Fibroblast of skin of right biceps (primary cell): ENCODE measurements at regions not wholly inside any gene's neighbourhood (a gene's known extent, or its start where the extent isn't known, plus 50 kb on each side); places are given as distances from the start of the nearest gene placed in this dataset.
"Not testable (repeated sequence)": the region's sequence is repeated elsewhere in the genome, so short reads cannot be mapped to it uniquely, and the experiment has no call there.

ENCODE experiments used
- DNase-seq: peaks from one replicate; pipeline ENCODE4 v3.0.0-alpha.2; 2013

- DNase-seq = no peak
Measured at GRCh38 chr12:38384816-38385378, 68.3 kb downstream of the ALG10B start.

DNA sequence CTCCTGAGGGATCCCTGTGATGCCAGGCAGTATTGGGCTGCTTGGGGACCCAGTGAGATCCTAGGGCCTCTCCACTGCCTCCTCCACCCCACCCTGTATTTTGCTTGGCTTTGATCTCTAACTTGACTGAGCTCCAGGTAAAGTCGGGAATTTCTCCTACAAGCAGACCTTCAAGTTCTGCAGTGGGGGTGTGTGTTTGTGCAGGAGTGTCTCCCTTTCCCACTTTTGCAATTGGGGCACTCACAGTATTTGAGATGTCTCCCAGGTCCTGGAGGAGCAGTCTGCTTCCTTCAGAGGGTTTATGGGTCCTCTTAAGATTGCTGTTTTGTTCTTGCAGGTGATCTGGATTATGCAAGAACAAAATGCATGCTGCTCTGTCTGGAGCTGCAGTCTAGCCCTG lies 68.9 kb downstream of the ALG10B start:
- DNase-seq = no peak

DNA sequence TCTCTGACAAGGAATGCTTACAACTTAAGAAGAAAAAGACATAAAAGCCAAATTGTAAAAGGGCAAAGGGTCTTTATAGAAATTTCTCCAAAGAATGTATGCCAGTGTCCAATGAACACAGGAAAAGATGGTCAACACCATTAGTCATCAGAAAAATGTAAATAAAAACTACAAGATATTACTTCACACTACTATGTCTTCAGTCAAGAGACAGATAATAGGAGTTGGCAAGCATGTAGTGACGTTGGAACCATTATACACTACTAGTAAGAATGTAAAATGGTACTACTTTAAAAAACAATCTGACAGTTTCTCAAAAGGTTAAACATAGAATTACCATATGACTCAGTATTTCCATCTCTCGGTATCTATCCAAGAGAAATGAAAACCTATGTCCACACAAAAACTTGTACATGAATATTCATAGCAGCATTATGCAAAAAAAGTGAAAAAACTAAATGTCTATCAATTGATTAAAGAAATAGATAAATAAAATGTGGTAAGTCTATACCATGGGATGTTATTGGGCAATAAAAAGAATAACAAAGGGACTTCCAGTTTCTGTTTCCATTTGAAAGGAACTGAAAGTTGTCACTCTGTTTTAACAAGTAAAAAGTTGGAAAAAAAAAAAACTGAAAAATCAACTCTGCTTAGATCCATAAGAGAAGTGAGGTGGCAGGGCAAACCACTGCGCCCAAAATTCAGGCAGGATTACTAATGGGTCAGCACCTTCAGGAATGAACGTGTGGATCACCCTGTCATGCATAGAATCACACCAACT lies 69.8 kb downstream of the ALG10B start:
- DNase-seq = no peak

- no peak for DNase-seq
Measured at GRCh38 chr12:38389614-38390013, 73.0 kb downstream of the ALG10B start.

DNA sequence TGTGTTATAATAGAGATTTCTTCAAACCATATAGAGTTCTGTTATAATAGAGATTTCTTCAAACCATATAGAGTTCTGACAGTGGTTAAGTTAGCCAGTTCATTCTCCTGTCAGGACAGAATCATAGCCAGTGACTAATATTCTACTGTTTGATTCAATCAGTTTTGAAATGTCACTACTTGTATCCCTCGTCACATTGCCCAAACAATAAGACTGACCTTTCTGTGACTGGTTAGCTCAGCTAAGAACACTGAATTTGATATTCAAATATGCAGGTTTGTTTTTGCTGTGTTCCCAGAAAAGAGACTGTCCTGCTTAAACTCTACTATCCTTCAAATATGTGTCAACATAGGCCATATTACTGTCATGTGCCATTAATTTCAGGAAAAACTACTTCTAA lies 74.4 kb downstream of the ALG10B start:
- DNase-seq = no peak

DNA sequence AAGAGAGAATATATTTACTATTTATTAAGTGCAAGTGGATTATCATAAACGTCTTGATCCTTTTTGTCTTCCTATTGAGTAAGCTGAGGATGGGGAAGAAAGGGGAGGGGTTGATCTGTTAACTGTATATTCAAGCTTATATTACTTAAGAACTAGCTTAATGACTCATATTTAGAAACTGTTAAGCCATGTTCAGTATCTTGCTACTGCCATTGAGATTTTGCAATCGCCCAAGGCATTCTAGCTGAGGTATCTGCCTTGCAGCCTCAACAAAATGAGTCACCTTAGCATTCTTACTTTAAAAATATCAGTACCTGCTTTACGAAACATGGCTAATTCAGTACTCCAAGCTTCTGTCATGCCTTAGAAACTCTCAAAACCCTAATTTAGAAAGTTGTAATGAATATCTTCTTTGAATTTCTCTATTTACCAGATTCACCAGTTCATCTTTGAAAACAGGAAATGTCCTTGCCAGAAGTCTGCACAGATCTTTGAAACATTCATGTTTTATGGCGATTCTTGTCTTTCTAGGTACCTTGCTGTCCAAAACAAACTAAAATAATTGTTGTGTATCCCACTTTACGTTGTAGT lies 76.1 kb downstream of the ALG10B start:
- no peak for DNase-seq

DNA sequence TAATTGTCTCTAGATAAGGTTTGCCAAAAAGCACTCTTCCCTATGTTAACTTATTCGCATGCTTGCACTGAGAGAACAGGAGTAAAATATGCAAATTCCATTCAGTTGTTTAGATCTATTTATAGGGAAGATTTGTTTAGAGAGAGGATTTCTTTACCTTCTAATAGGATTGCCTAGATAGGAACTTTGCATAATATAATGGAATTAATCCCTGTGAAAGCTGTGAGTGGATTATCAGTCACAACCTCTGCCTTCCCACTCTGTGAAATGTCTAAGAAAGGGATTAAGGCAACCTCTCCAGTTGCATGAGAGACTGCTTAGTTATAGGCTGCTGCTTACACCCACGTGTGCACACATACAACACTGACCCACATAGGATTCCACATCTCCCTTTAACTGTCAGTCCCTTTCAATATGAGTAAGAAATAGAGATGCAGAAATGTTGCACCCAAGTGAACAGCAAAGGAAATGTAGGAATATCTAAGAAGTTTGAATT lies 83.2 kb downstream of the ALG10B start:
- no peak for DNase-seq

- DNase-seq = no peak
Measured at GRCh38 chr12:38402811-38403210, 86.2 kb downstream of the ALG10B start.

DNA sequence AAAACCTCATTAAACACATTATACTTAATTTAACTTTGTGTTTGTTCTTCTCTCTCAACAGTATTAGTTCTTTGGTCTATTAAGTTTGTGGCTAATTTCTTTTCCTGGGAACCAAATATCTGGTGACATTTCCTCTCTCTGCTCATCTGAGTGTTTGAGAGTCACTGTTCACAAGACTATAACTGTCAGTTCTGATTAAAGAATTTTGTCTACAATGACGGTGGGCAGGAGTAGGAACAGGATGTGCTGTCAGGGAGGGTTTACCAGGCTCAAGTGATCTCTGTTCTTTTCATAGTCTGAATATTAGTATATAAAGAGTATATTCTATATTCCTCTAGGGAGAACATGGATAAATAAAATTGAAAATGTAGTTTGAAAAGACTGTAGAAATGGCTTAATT lies 92.9 kb downstream of the ALG10B start:
- DNase-seq = no peak

- DNase-seq = no peak
Measured at GRCh38 chr12:38411426-38411825, 94.9 kb downstream of the ALG10B start.

- DNase-seq = no peak
Measured at GRCh38 chr12:38411946-38412345, 95.4 kb downstream of the ALG10B start.

DNA sequence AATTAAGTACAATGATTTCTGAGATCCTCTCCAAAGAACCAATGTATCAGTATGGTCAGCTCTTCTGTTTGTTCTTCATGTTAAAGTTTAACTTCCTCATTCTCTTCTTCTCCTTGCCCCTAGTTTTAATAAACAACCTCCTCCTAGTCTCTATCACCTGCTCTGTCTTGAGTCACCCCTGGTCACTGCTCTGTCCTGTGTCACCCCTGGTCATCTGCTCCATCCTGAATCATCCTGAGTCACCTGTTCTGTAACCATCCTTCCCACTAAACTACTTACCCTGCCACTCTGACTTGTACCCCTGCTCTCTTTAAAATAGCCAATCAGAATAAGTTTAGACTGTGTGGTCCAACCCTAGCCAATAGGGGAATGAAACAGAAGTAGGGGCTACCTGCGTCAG lies 100.5 kb downstream of the ALG10B start:
- no peak for DNase-seq

GRCh38 chr12:38424436-38424835 lies 107.9 kb downstream of the ALG10B start:
- DNase-seq = no peak

GRCh38 chr12:38427442-38427841 lies 110.9 kb downstream of the ALG10B start:
- no peak for DNase-seq

DNA sequence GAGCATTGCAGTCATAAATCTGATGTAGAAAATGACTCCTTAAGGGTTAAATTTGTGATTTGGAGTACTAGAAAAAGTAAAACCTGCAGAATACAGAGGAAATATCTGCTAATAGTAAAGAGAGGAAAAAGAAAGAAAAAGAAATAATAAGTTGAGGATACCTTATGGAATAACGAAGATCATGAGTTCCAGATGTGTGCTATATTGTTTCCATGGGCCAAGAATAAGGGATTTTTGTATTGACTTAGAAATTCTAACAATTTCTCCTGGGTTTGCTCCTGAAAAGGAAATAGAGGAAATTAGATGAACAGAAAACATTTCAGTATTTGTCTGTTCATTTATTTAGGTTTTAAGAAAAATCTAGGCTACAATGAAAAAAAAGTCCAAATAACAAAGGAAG lies 115.3 kb downstream of the ALG10B start:
- no peak for DNase-seq

DNA sequence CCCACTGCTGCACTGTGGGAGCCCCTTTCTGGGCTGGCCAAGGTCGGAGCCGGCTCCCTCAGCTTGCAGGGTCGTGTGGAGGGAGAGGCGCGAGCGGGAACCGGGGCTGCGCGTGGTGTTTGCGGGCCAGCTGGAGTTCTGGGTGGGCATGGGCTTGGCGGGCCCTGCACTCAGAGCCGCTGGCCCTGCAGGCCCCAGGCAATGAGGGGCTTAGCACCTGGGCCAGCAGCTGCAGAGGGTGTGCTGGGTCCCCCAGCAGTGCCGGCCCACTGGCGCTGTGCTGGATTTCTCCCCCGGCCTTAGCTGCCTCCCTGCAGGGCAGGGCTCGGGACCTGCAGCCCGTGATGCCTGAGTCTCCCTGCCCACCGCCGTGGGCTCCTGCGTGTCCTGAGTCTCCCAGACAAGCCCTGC lies 125.3 kb downstream of the ALG10B start:
- DNase-seq = not testable (repeated sequence)

DNA sequence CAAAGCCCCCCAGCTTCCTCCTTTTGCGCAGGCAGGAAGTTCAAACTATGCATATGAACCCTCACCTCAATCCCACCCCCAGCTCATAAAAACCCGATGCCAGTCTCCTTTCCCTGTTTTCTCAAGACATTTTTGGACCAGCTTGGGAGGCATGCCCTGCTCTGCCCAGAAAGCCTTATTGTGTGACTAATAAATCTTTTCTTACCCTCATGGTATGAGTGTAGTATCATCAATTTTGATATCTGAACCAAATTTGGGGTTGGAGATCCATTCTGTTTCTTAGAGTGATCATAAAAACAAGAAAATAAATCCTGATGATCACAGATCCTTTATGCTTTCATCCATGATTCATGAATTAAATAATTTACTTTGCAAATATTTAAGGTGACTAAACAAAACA lies 128.5 kb downstream of the ALG10B start:
- DNase-seq = no peak

DNA sequence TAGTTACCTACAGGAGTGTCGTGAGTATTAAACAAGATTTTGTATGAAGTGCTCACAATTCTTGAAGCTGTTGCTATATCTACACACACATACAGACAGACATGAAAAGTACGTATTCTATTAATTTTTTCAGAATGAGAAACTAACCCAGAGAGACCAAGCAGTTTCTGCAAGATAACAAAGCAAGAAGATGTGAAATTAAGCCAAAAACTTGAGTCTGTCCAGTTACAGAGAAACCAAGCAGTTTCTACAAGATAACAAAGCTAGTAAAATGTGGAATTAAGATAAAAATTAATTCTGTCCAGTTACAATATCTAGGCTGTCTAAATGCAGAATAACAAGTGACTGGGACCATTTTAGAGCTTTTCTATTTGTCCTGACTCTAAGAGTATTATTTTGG lies 132.4 kb downstream of the ALG10B start:
- no peak for DNase-seq

DNA sequence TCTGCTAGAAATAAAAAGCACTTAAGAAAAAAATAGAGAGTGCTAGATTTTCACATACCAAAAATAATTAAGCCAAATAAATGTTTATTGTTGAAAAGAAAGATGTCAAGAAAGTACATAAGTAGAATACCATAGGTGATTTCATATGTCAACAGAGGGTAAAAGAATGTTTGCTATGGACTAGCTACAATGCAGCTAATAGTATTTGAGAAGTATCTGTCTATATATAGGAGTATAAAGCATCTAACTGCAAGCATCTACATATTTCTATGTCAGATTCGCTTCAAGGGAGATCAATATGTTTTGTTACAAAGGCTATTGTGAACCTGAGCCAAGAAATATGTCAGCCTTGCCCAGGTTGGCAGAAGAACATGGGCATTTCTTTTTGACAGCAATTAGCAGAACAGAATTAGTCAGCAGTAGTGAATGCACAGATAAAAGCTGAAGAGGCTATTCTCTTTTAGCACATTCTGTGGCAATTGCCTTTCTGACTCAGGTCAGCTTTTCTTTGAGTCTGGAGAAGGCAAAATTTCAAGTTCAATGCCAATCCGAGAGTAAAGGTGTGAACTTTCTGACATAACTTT lies 140.1 kb downstream of the ALG10B start:
- no peak for DNase-seq

- DNase-seq = no peak
Measured at GRCh38 chr12:38465020-38465419, 148.4 kb downstream of the ALG10B start.

- DNase-seq = no peak
Measured at GRCh38 chr12:38469715-38470114, 153.1 kb downstream of the ALG10B start.

GRCh38 chr12:38477340-38478090 lies 160.9 kb downstream of the ALG10B start:
- DNase-seq = no peak

- DNase-seq = no peak
Measured at GRCh38 chr12:38480594-38480993, 164.0 kb downstream of the ALG10B start.
